GM19452 (cell line): ENCODE measurements at regions not wholly inside any gene's neighbourhood (a gene's known extent, or its start where the extent isn't known, plus 50 kb on each side); places are given as distances from the start of the nearest gene placed in this dataset.

Source experiments
- ATAC-seq: cut with Tn5 transposase; IDR thresholded peaks from one replicate; pipeline ENCODE4 v1.9.1; 2021; ENCODE audit not compliant: unreplicated experiment

GRCh38 chr1:195584870-195585624, 1023.2 kb downstream of the KCNT2 start:
- no peak for ATAC-seq

GRCh38 chr1:195580988-195581387, 1027.3 kb downstream of the KCNT2 start:
- ATAC-seq: no peak

GRCh38 chr1:195577748-195578147, 1030.5 kb downstream of the KCNT2 start:
- no peak for ATAC-seq

GRCh38 chr1:195576641-195577040, 1031.6 kb downstream of the KCNT2 start:
- ATAC-seq: no peak

GRCh38 chr1:195574511-195574910, 1033.7 kb downstream of the KCNT2 start:
- no peak for ATAC-seq

GRCh38 chr1:195569934-195570333, 1038.3 kb downstream of the KCNT2 start:
- ATAC-seq: no peak

- no peak for ATAC-seq
These were observed 1039.9 kb downstream of the KCNT2 start for GRCh38 chr1:195568389-195568788.

GRCh38 chr1:195562074-195562473, 1046.2 kb downstream of the KCNT2 start:
- no peak for ATAC-seq

- no peak for ATAC-seq
These were observed 1058.0 kb downstream of the KCNT2 start for GRCh38 chr1:195550071-195550862.

- ATAC-seq: no peak
These were observed 1077.3 kb downstream of the KCNT2 start for GRCh38 chr1:195530961-195531360.

GRCh38 chr1:195529881-195530280, 1078.4 kb downstream of the KCNT2 start:
- ATAC-seq: no peak

- no peak for ATAC-seq
These were observed 1087.5 kb downstream of the KCNT2 start for GRCh38 chr1:195520757-195521156.

GRCh38 chr1:195516036-195516435, 1092.2 kb downstream of the KCNT2 start:
- no peak for ATAC-seq

- no peak for ATAC-seq
These were observed 1096.7 kb downstream of the KCNT2 start for GRCh38 chr1:195511501-195511900.

- no peak for ATAC-seq
These were observed 1107.1 kb downstream of the KCNT2 start for GRCh38 chr1:195501118-195501517.

- no peak for ATAC-seq
These were observed 1112.3 kb downstream of the KCNT2 start for GRCh38 chr1:195495720-195496635.

GRCh38 chr1:195482137-195482536, 1126.1 kb downstream of the KCNT2 start:
- no peak for ATAC-seq

- no peak for ATAC-seq
These were observed 1126.9 kb downstream of the KCNT2 start for GRCh38 chr1:195481293-195481692.

- no peak for ATAC-seq
These were observed 1132.7 kb downstream of the KCNT2 start for GRCh38 chr1:195475568-195475967.

GRCh38 chr1:195472291-195472690, 1135.9 kb downstream of the KCNT2 start:
- no peak for ATAC-seq

- no peak for ATAC-seq
These were observed 1141.6 kb downstream of the KCNT2 start for GRCh38 chr1:195466639-195467038.
